Daoy (cell line): ENCODE measurements at regions not wholly inside any gene's neighbourhood (a gene's known extent, or its start where the extent isn't known, plus 50 kb on each side); places are given as distances from the start of the nearest gene placed in this dataset.

Experiments
- DNase-seq: peaks from one replicate; pipeline ENCODE4 v3.0.0-alpha.2; 2015; ENCODE audit warnings: low read depth

GRCh38 chr7:42292991-42293521 is 56.0 kb upstream of the GLI3 start:
- peak; percentile 47 for DNase-seq

GRCh38 chr7:42289473-42289872 is 52.5 kb upstream of the GLI3 start:
- no peak for DNase-seq
